Adrenal gland (tissue), 5 donors: ENCODE measurements at regions not wholly inside any gene's neighbourhood (a gene's known extent, or its start where the extent isn't known, plus 50 kb on each side); places are given as distances from the start of the nearest gene placed in this dataset.

Experiments
- POLR2A ChIP-seq, 2 donors: fragments of 450-650 bp; IDR thresholded peaks; one replicate each; pipeline ENCODE4 v1.6.1; 2017; ENCODE audit warnings: antibody characterized with exemption in 2 of 2, mild to moderate bottlenecking in 2 of 2, moderate library complexity in 1 of 2
- TF ChIP-seq, protein P1 (sequence below), 6 experiments: fragments of 450-650 bp in 4 of 6; fragments of 200-600 bp in 2 of 6; sonication (generic) in 1 of 6; IDR thresholded peaks; 1 replicate in 5 of 6; 2 replicates in 1 of 6; pipeline versions ENCODE4 v1.5.1 to v1.8.0; 2016 to 2021; ENCODE audit warnings: antibody characterized with exemption in 6 of 6, mild to moderate bottlenecking in 2 of 6, moderate library complexity in 1 of 6
- donor health status: DM: no; HTN: no; CAD: no.

GRCh38 chr4:79666112-79666511 is 258.1 kb upstream of the GK2 start:
- TF ChIP-seq, protein P1, sequence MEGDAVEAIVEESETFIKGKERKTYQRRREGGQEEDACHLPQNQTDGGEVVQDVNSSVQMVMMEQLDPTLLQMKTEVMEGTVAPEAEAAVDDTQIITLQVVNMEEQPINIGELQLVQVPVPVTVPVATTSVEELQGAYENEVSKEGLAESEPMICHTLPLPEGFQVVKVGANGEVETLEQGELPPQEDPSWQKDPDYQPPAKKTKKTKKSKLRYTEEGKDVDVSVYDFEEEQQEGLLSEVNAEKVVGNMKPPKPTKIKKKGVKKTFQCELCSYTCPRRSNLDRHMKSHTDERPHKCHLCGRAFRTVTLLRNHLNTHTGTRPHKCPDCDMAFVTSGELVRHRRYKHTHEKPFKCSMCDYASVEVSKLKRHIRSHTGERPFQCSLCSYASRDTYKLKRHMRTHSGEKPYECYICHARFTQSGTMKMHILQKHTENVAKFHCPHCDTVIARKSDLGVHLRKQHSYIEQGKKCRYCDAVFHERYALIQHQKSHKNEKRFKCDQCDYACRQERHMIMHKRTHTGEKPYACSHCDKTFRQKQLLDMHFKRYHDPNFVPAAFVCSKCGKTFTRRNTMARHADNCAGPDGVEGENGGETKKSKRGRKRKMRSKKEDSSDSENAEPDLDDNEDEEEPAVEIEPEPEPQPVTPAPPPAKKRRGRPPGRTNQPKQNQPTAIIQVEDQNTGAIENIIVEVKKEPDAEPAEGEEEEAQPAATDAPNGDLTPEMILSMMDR (IDR thresholded peaks at IDR 0.05), result no peak
- TF ChIP-seq POLR2A (IDR thresholded peaks at IDR 0.05), result no peak
